Panc1 (cell line): ENCODE measurements at regions not wholly inside any gene's neighbourhood (a gene's known extent, or its start where the extent isn't known, plus 50 kb on each side); places are given as distances from the start of the nearest gene placed in this dataset.

Experiments
- ATAC-seq: fragments of 200-7000 bp; cut with Tn5 transposase; 2 replicates; pipeline ENCODE4 v1.9.1; 2020; ENCODE audit warnings: mild to moderate bottlenecking, moderate library complexity
- BruUV-seq: library from RNA; stranded (reverse); fragments of 400-500 nt; replicated peaks from 2 replicates; lab custom pipeline; 2021; lab: Mats Ljungman, UMichigan
- CTCF ChIA-PET: fragments of 300-600 bp; sonication (Branson Sonifier 250); formaldehyde crosslinking; loops from one replicate; lab custom pipeline; 2022; ENCODE audit warnings: antibody characterized with exemption; lab: Charles Lee
- POLR2A ChIA-PET: fragments of 300-600 bp; sonication (Branson Sonifier 250); formaldehyde crosslinking; loops from one replicate; lab custom pipeline; 2022; ENCODE audit warnings: antibody characterized with exemption; lab: Charles Lee
- DNase-seq: peaks from one replicate; pipeline ENCODE4 v3.0.0-alpha.2; 2010; ENCODE audit warnings: low read depth, low spot score
- H3K27ac ChIP-seq: 2 replicates; pipeline ENCODE4 v1.5.1; 2011; ENCODE audit warnings: mild to moderate bottlenecking, low read length, inconsistent platforms
- H3K27me3 ChIP-seq: fragments of 200-500 bp; sonication (Bioruptor generic); 2 replicates; pipeline ENCODE4 v1.6.0; 2014; ENCODE audit warnings: low read length, inconsistent platforms; ENCODE audit not compliant: control insufficient read depth, insufficient read depth
- H3K36me3 ChIP-seq: fragments of 200-500 bp; sonication (Bioruptor generic); 2 replicates; pipeline ENCODE4 v1.5.1; 2014; ENCODE audit warnings: inconsistent platforms, mild to moderate bottlenecking, low read length, moderate library complexity; ENCODE audit not compliant: control insufficient read depth, insufficient read depth
- H3K4me1 ChIP-seq: 2 replicates; pipeline ENCODE4 v1.5.1; 2011; ENCODE audit warnings: inconsistent platforms, mild to moderate bottlenecking, low read length, moderate library complexity; ENCODE audit not compliant: control insufficient read depth, insufficient read depth
- H3K4me3 ChIP-seq, 2 experiments: 2 replicates each; pipeline ENCODE4 v1.5.1; 2011 to 2012; ENCODE audit warnings: low read depth in 2 of 2, low read length in 2 of 2, mild to moderate bottlenecking in 2 of 2, inconsistent platforms in 1 of 2, moderate library complexity in 1 of 2
- H3K9me3 ChIP-seq: fragments of 200-500 bp; sonication (Bioruptor generic); 2 replicates; pipeline ENCODE4 v1.5.1; 2014; ENCODE audit warnings: low read depth, mild to moderate bottlenecking, inconsistent platforms, low read length, moderate library complexity; ENCODE audit not compliant: control insufficient read depth, insufficient read depth
- CTCF ChIP-seq: fragments of 450-650 bp; IDR thresholded peaks from 2 replicates; pipeline ENCODE4 v1.5.1; 2017; ENCODE audit warnings: mild to moderate bottlenecking
- POLR2AphosphoS5 ChIP-seq: IDR thresholded peaks from 2 replicates; pipeline ENCODE4 v1.6.1; 2012; ENCODE audit warnings: mild to moderate bottlenecking, low read depth, low read length, moderate library complexity
- REST ChIP-seq, 2 experiments: IDR thresholded peaks; 2 replicates each; pipeline ENCODE4 v1.6.1; 2011 to 2012; ENCODE audit warnings: low read depth in 2 of 2, control low read depth in 1 of 2, low read length in 1 of 2, mild to moderate bottlenecking in 1 of 2, moderate library complexity in 1 of 2; ENCODE audit not compliant: insufficient read depth in 1 of 2
- SIN3A ChIP-seq: IDR thresholded peaks from 2 replicates; pipeline ENCODE4 v1.6.1; 2012; ENCODE audit warnings: low read depth, mild to moderate bottlenecking, low read length, moderate library complexity, borderline replicate concordance; ENCODE audit not compliant: insufficient read depth
- TCF7L2 ChIP-seq: IDR thresholded peaks from 2 replicates; pipeline ENCODE4 v1.6.1; 2011; ENCODE audit warnings: mild to moderate bottlenecking, low read depth, low read length, inconsistent platforms
- in situ Hi-C: cut with HindIII; loops from 2 replicates; pipeline ENCODE4 v1.10.0; 2016; ENCODE audit warnings: low sequenced_read_pairs, low pct_unique_long_range_greater_than_20kb
- intact Hi-C: fragments of 100-400 bp; cut with micrococcal nuclease; formaldehyde crosslinking; loops from one replicate; pipeline ENCODE4 v1.10.0; 2022; ENCODE audit not compliant: unreplicated experiment

DNA sequence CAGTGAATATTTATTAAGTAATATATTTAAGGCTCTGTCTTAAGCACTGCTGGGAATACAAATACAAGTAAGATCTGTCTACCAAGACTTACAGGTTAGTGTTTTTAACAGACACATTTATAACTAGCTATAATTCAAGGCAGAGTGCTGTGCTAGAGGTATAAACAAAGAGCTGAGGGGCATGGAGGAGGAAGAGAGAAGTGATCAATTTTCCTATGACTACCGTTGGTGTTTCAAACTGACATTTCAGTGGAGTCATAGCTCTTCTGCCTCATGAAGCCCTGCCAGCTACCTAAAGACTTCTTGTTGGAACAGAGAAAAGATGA lies 79.9 kb downstream of the CYB561 start:
- TF ChIP-seq POLR2AphosphoS5 (no peak), REST (IDR thresholded peaks at IDR 0.05; ENCODE audit: insufficient read depth in 1 of 2, low read depth in 2 of 2, low read length in 1 of 2) (no peak), CTCF (no peak), TCF7L2 (no peak), SIN3A (no peak)
- Histone ChIP-seq H3K27me3 (no peaks in the 10 kb centered on the region), H3K36me3 (no peaks in the 10 kb centered on the region), H3K4me1 (no peaks in the 10 kb centered on the region), H3K4me3 (no peak overlapping the region), H3K9me3 (no peaks in the 10 kb centered on the region), H3K27ac (no peak overlapping the region)
- intact Hi-C loops (no loop called here), in situ Hi-C loops (no loop called here)
- ChIA-PET POLR2A (interaction anchor here (0.5 kb wide), 1 partner anchor 45 kb away, joined by 5 read pairs; no protein-coding TSS in a partner anchor), CTCF (no interaction called here)
- no peak for ATAC-seq
- DNase-seq, result no peak
- no TSS peak for BruUV-seq

DNA sequence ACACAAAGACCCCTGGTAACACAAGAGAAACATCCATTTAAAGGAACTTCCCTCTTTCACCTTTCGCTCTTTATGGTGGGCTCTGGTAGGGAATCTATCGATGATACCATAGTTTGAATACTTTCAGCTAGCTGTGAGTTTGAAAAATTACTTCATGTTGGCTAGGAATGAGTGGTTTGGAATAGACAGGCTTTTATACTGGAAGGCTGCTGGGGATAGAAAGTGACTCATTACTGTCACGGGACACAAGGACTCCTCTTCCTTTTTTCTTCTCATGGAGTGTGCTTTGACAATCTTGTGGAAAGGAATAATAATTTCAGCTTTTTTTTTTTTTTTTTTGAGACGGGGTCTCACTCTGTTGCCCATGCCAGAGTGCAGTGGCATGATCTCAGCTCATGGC lies 76.9 kb downstream of the CYB561 start:
- Histone ChIP-seq H3K27ac (no peak overlapping the region), H3K27me3 (no peaks in the 10 kb centered on the region), H3K4me3 (no peak overlapping the region), H3K9me3 (no peaks in the 10 kb centered on the region), H3K4me1 (no peaks in the 10 kb centered on the region), H3K36me3 (no peaks in the 10 kb centered on the region)
- ATAC-seq (no peak), DNase-seq (no peak)
- TF ChIP-seq REST (IDR thresholded peaks at IDR 0.05; ENCODE audit: insufficient read depth in 1 of 2, low read depth in 2 of 2, low read length in 1 of 2) (no peak), POLR2AphosphoS5 (no peak), CTCF (no peak), TCF7L2 (no peak), SIN3A (no peak)
- in situ Hi-C loops, result no loop called here
- POLR2A ChIA-PET, result interaction anchor here (0.6 kb wide), 1 partner anchor 398 kb away, joined by 6 read pairs; no protein-coding TSS in a partner anchor
- no TSS peak for BruUV-seq
- CTCF ChIA-PET, result no interaction called here
- intact Hi-C loops, result no loop called here
